HG03565 (cell line): ENCODE measurements at regions not wholly inside any gene's neighbourhood (a gene's known extent, or its start where the extent isn't known, plus 50 kb on each side); places are given as distances from the start of the nearest gene placed in this dataset.

Source experiments
- ATAC-seq: cut with Tn5 transposase; IDR thresholded peaks from one replicate; pipeline ENCODE4 v1.9.1; 2021; ENCODE audit warnings: mild to moderate bottlenecking, moderate library complexity; ENCODE audit not compliant: unreplicated experiment

GRCh38 chr9:108139900-108140299 is 650.3 kb upstream of the KLF4 start:
- no peak for ATAC-seq

- no peak for ATAC-seq
Observed at GRCh38 chr9:108138516-108138915, 648.9 kb upstream of the KLF4 start.

- no peak for ATAC-seq
Observed at GRCh38 chr9:108136656-108137055, 647.1 kb upstream of the KLF4 start.

GRCh38 chr9:108134486-108135128 is 645.0 kb upstream of the KLF4 start:
- no peak for ATAC-seq

- no peak for ATAC-seq
Observed at GRCh38 chr9:108133680-108134079, 644.1 kb upstream of the KLF4 start.

- ATAC-seq, result no peak
Observed at GRCh38 chr9:108133101-108133500, 643.5 kb upstream of the KLF4 start.

GRCh38 chr9:108130905-108131304 is 641.3 kb upstream of the KLF4 start:
- ATAC-seq, result no peak

- ATAC-seq, result no peak
Observed at GRCh38 chr9:108125625-108126024, 636.1 kb upstream of the KLF4 start.

GRCh38 chr9:108119530-108120113 is 630.1 kb upstream of the KLF4 start:
- ATAC-seq, result no peak

- no peak for ATAC-seq
Observed at GRCh38 chr9:108117795-108118194, 628.2 kb upstream of the KLF4 start.

GRCh38 chr9:108117306-108117705 is 627.7 kb upstream of the KLF4 start:
- no peak for ATAC-seq

- no peak for ATAC-seq
Observed at GRCh38 chr9:108113596-108113995, 624.0 kb upstream of the KLF4 start.

- no peak for ATAC-seq
Observed at GRCh38 chr9:108109927-108110690, 620.5 kb upstream of the KLF4 start.

GRCh38 chr9:108108852-108109448 is 619.4 kb upstream of the KLF4 start:
- no peak for ATAC-seq

GRCh38 chr9:108108280-108108851 is 618.8 kb upstream of the KLF4 start:
- ATAC-seq, result no peak

- no peak for ATAC-seq
Observed at GRCh38 chr9:108105885-108106284, 616.3 kb upstream of the KLF4 start.

GRCh38 chr9:108104991-108105390 is 615.4 kb upstream of the KLF4 start:
- no peak for ATAC-seq

GRCh38 chr9:108103046-108103693 is 613.6 kb upstream of the KLF4 start:
- ATAC-seq, result no peak

- no peak for ATAC-seq
Observed at GRCh38 chr9:108101410-108101809, 611.8 kb upstream of the KLF4 start.

- ATAC-seq, result no peak
Observed at GRCh38 chr9:108100571-108100970, 611.0 kb upstream of the KLF4 start.

- no peak for ATAC-seq
Observed at GRCh38 chr9:108099854-108100253, 610.3 kb upstream of the KLF4 start.
